NCI-H2227 (cell line): ENCODE measurements at regions not wholly inside any gene's neighbourhood (a gene's known extent, or its start where the extent isn't known, plus 50 kb on each side); places are given as distances from the start of the nearest gene placed in this dataset.
A peak's percentile ranks its signal among the peaks of the same experiment; 100 is the strongest.
"Not testable (repeated sequence)": the region's sequence is repeated elsewhere in the genome, so short reads cannot be mapped to it uniquely, and the experiment has no call there.

Source experiments
- DNase-seq: peaks from one replicate; lab custom pipeline; 2025; ENCODE audit not compliant: unreplicated experiment; lab: John Stamatoyannopoulos, UW

GRCh38 chr9:20242510-20243189 lies 379.6 kb downstream of the MLLT3 start:
- no peak for DNase-seq

GRCh38 chr9:20240498-20240897 lies 381.8 kb downstream of the MLLT3 start:
- no peak for DNase-seq

GRCh38 chr9:20238921-20239320 lies 383.4 kb downstream of the MLLT3 start:
- no peak for DNase-seq

GRCh38 chr9:20237686-20238085 lies 384.6 kb downstream of the MLLT3 start:
- no peak for DNase-seq

- no peak for DNase-seq
These were observed 385.6 kb downstream of the MLLT3 start for GRCh38 chr9:20236676-20237075.

GRCh38 chr9:20235206-20235605 lies 387.1 kb downstream of the MLLT3 start:
- DNase-seq: not testable (repeated sequence)

GRCh38 chr9:20228096-20228495 lies 394.2 kb downstream of the MLLT3 start:
- DNase-seq: no peak

GRCh38 chr9:20227166-20227874 lies 395.0 kb downstream of the MLLT3 start:
- DNase-seq: no peak

GRCh38 chr9:20226345-20226744 lies 396.0 kb downstream of the MLLT3 start:
- DNase-seq: no peak

GRCh38 chr9:20225826-20226225 lies 396.5 kb downstream of the MLLT3 start:
- DNase-seq: no peak

GRCh38 chr9:20224756-20225155 lies 397.5 kb downstream of the MLLT3 start:
- DNase-seq: no peak

GRCh38 chr9:20220286-20220685 lies 402.0 kb downstream of the MLLT3 start:
- no peak for DNase-seq

GRCh38 chr9:20219437-20219836 lies 402.9 kb downstream of the MLLT3 start:
- no peak for DNase-seq

- no peak for DNase-seq
These were observed 404.7 kb downstream of the MLLT3 start for GRCh38 chr9:20217596-20217995.

GRCh38 chr9:20216438-20216837 lies 405.9 kb downstream of the MLLT3 start:
- DNase-seq: no peak

GRCh38 chr9:20215552-20215951 lies 406.7 kb downstream of the MLLT3 start:
- no peak for DNase-seq

- DNase-seq: no peak
These were observed 409.5 kb downstream of the MLLT3 start for GRCh38 chr9:20212806-20213205.

GRCh38 chr9:20209391-20210340 lies 412.6 kb downstream of the MLLT3 start:
- no peak for DNase-seq

- DNase-seq: peak; percentile 3
These were observed 413.3 kb downstream of the MLLT3 start for GRCh38 chr9:20208961-20209371.

GRCh38 chr9:20208226-20208625 lies 414.1 kb downstream of the MLLT3 start:
- DNase-seq: no peak

- no peak for DNase-seq
These were observed 415.1 kb downstream of the MLLT3 start for GRCh38 chr9:20207176-20207575.

- no peak for DNase-seq
These were observed 416.5 kb downstream of the MLLT3 start for GRCh38 chr9:20205821-20206220.
